ENCODE measurements at regions not wholly inside any gene's neighbourhood (a gene's known extent, or its start where the extent isn't known, plus 50 kb on each side); places are given as distances from the start of the nearest gene placed in this dataset.

DNA sequence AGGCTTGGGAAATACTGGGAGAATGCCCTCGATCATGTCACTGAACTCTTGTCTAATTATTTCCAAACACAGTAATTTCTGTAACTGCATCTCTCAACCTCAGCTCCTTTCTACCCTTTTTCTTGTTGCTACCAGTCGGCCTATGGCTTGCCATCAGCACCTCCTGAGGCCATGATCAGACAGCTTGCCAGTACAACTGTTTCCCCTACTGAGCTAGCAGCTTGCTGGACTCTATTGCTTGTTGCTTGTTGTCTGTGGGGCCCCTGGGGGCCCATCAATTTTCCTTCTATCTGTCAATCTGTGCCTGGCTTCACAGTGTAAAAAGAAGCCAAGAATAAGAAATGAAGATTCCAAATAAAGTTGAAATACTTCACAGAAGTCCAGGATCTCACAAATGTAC is 123.9 kb downstream of the OPN5 start (continued):
- TF ChIP-seq, protein P1, sequence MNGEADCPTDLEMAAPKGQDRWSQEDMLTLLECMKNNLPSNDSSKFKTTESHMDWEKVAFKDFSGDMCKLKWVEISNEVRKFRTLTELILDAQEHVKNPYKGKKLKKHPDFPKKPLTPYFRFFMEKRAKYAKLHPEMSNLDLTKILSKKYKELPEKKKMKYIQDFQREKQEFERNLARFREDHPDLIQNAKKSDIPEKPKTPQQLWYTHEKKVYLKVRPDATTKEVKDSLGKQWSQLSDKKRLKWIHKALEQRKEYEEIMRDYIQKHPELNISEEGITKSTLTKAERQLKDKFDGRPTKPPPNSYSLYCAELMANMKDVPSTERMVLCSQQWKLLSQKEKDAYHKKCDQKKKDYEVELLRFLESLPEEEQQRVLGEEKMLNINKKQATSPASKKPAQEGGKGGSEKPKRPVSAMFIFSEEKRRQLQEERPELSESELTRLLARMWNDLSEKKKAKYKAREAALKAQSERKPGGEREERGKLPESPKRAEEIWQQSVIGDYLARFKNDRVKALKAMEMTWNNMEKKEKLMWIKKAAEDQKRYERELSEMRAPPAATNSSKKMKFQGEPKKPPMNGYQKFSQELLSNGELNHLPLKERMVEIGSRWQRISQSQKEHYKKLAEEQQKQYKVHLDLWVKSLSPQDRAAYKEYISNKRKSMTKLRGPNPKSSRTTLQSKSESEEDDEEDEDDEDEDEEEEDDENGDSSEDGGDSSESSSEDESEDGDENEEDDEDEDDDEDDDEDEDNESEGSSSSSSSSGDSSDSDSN (CRISPR knock-in tag; IDR thresholded peaks at IDR 0.05) = no peak
- TF ChIP-seq, protein P2, sequence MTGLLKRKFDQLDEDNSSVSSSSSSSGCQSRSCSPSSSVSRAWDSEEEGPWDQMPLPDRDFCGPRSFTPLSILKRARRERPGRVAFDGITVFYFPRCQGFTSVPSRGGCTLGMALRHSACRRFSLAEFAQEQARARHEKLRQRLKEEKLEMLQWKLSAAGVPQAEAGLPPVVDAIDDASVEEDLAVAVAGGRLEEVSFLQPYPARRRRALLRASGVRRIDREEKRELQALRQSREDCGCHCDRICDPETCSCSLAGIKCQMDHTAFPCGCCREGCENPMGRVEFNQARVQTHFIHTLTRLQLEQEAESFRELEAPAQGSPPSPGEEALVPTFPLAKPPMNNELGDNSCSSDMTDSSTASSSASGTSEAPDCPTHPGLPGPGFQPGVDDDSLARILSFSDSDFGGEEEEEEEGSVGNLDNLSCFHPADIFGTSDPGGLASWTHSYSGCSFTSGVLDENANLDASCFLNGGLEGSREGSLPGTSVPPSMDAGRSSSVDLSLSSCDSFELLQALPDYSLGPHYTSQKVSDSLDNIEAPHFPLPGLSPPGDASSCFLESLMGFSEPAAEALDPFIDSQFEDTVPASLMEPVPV (CRISPR knock-in tag; IDR thresholded peaks at IDR 0.05) = no peak
- TF ChIP-seq ZNF572 (CRISPR knock-in tag; IDR thresholded peaks at IDR 0.05) = no peak
- TF ChIP-seq, protein P3, sequence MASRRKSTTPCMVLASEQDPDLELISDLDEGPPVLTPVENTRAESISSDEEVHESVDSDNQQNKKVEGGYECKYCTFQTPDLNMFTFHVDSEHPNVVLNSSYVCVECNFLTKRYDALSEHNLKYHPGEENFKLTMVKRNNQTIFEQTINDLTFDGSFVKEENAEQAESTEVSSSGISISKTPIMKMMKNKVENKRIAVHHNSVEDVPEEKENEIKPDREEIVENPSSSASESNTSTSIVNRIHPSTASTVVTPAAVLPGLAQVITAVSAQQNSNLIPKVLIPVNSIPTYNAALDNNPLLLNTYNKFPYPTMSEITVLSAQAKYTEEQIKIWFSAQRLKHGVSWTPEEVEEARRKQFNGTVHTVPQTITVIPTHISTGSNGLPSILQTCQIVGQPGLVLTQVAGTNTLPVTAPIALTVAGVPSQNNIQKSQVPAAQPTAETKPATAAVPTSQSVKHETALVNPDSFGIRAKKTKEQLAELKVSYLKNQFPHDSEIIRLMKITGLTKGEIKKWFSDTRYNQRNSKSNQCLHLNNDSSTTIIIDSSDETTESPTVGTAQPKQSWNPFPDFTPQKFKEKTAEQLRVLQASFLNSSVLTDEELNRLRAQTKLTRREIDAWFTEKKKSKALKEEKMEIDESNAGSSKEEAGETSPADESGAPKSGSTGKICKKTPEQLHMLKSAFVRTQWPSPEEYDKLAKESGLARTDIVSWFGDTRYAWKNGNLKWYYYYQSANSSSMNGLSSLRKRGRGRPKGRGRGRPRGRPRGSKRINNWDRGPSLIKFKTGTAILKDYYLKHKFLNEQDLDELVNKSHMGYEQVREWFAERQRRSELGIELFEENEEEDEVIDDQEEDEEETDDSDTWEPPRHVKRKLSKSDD (CRISPR knock-in tag; IDR thresholded peaks at IDR 0.05; ENCODE audit: low read depth) = no peak

DNA sequence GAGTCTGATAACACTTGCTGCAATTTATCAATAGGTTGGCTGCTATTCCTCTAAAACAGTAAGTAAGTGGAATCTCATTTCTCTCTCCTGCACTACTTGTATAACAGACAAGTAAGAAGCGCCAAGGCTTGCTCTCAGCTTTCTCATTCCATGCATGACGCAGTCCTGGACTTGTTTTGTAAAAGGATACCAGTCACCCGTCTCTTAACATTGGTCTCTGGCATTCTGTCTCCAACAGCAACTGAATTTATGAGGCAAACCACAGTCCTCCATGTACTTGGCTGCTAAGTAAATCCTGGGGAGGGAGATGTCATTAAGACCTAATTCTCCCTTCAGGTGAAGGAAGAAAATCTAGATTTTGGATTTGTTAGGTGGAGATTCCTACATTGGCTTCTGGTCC is 115.4 kb downstream of the OPN5 start:
- peaks cover 0 to 3% of the 10 kb centered on the region in 2 experiments; a peak in 2 of 5 replicates for H3K36me3 ChIP-seq (replicated peaks in 1 of 2; ENCODE audit: control insufficient read depth in 1 of 2, insufficient read depth in 2 of 2, low read length in 2 of 2)
- no peak for ATAC-seq
- no peaks in the 10 kb centered on the region for H3K79me2 ChIP-seq (ENCODE audit: insufficient read depth, low read length)
- ChIA-PET CTCF (ENCODE audit: low intra/inter-chr PET ratio, low total read pairs) (no interaction called here), POLR2A (no interaction called here)
- no peaks in the 10 kb centered on the region for H3K4me1 ChIP-seq (ENCODE audit: insufficient read depth, low read length)
- WGBS (ENCODE audit: low lambda C conversion rate) = 92% methylated on average over 3 of the region's 3 CpGs
- H4K20me1 ChIP-seq (ENCODE audit: insufficient read depth, low read length) = no peaks in the 10 kb centered on the region
- H3K4me2 ChIP-seq (ENCODE audit: low read depth, low read length) = no peak overlapping the region
- no peak overlapping the region for H3K27ac ChIP-seq (ENCODE audit: extremely low read length, insufficient read depth, low read length)
- H3K4me3 ChIP-seq (replicated peaks in 1 of 3; ENCODE audit: insufficient read depth in 1 of 3, low read depth in 2 of 3, low read length in 3 of 3) = no peak overlapping the region
- FAIRE-seq = no peak
- no peaks in the 10 kb centered on the region for H3K27me3 ChIP-seq (ENCODE audit: control insufficient read depth in 1 of 2, insufficient read depth in 2 of 2, low read length in 2 of 2)
- BruUV-seq (replicated peaks) = no TSS peak
- H3K9me3 ChIP-seq (ENCODE audit: low read length) = no peaks in the 10 kb centered on the region
- H3K9ac ChIP-seq (ENCODE audit: insufficient read depth, low read depth, low read length) = no peak overlapping the region
- DNase-seq (ENCODE audit: low spot score) = no peak
- intact Hi-C loops (cut with micrococcal nuclease; ENCODE audit: unreplicated experiment) = no loop called here
- in situ Hi-C loops (cut with HindIII; ENCODE audit: extremely low pct_ligation_motif_present, low pct_unique_long_range_greater_than_20kb) = no loop called here
- H2AFZ ChIP-seq (ENCODE audit: low read length) = no peak overlapping the region
- TF ChIP-seq HNRNPLL (IDR thresholded peaks at IDR 0.05; ENCODE audit: low read depth, low read length, poor library complexity, severe bottlenecking) (no peak), GTF2F1 (IDR thresholded peaks at IDR 0.05; ENCODE audit: low read length) (no peak), ZNF296 (CRISPR knock-in tag; conservative IDR thresholded peaks at IDR 0.05) (no peak), ZEB1 (IDR thresholded peaks at IDR 0.05; ENCODE audit: insufficient replicate concordance, low read depth) (no peak), NFKB2 (CRISPR knock-in tag; IDR thresholded peaks at IDR 0.05; ENCODE audit: borderline replicate concordance) (no peak), RBFOX2 (IDR thresholded peaks at IDR 0.05; ENCODE audit: low read depth, low read length) (no peak), U2AF1 (optimal IDR thresholded peaks at IDR 0.05; ENCODE audit: low read depth, low read length) (no peak), ZNF589 (CRISPR knock-in tag; conservative IDR thresholded peaks at IDR 0.05) (no peak)
- TF ChIP-seq, protein P4, sequence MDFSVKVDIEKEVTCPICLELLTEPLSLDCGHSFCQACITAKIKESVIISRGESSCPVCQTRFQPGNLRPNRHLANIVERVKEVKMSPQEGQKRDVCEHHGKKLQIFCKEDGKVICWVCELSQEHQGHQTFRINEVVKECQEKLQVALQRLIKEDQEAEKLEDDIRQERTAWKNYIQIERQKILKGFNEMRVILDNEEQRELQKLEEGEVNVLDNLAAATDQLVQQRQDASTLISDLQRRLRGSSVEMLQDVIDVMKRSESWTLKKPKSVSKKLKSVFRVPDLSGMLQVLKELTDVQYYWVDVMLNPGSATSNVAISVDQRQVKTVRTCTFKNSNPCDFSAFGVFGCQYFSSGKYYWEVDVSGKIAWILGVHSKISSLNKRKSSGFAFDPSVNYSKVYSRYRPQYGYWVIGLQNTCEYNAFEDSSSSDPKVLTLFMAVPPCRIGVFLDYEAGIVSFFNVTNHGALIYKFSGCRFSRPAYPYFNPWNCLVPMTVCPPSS (IDR thresholded peaks at IDR 0.05) = no peak
- TF ChIP-seq, protein P5, sequence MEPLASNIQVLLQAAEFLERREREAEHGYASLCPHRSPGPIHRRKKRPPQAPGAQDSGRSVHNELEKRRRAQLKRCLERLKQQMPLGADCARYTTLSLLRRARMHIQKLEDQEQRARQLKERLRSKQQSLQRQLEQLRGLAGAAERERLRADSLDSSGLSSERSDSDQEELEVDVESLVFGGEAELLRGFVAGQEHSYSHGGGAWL (CRISPR knock-in tag; IDR thresholded peaks at IDR 0.05) = no peak
